HepG2 (cell line): ENCODE measurements at regions not wholly inside any gene's neighbourhood (a gene's known extent, or its start where the extent isn't known, plus 50 kb on each side); places are given as distances from the start of the nearest gene placed in this dataset.

ENCODE experiments used
- ATAC-seq: fragments of 200-7000 bp; cut with Tn5 transposase; 3 replicates; pipeline ENCODE4 v1.9.1; 2020; ENCODE audit warnings: mild to moderate bottlenecking, moderate library complexity
- BruUV-seq: library from RNA; stranded (reverse); fragments of 400-500 nt; replicated peaks from 2 replicates; lab custom pipeline; 2021; lab: Mats Ljungman, UMichigan
- CTCF ChIA-PET: fragments of 300-600 bp; formaldehyde crosslinking; extraction: SDS; loops from one replicate; lab custom pipeline; 2021; ENCODE audit warnings: low total read pairs, inconsistent platforms, low intra/inter-chr PET ratio; lab: Yijun Ruan, JAX
- POLR2A ChIA-PET: fragments of 350-600 bp; sonication (Branson Sonifier 250); formaldehyde crosslinking; loops from one replicate; lab custom pipeline; 2020; ENCODE audit warnings: antibody characterized with exemption, inconsistent platforms; lab: Yijun Ruan, JAX
- DNase-seq: peaks from one replicate; pipeline ENCODE4 v3.0.0-alpha.2; 2015; ENCODE audit warnings: low spot score
- FAIRE-seq: peaks from 3 replicates; lab custom pipeline; 2011; peaks lifted over from hg19 to GRCh38; lab: Jason Lieb, UNC
- H2AFZ ChIP-seq: one replicate; pipeline ENCODE4 v1.6.1; 2011; ENCODE audit warnings: low read length, inconsistent platforms
- H3K27ac ChIP-seq: fragments of 300-600 bp; 3 replicates; pipeline ENCODE4 v1.8.0; 2011; ENCODE audit warnings: mixed run types, mild to moderate bottlenecking, mixed read lengths, low read length, inconsistent platforms; ENCODE audit not compliant: insufficient read depth; ENCODE audit errors: extremely low read length
- H3K27me3 ChIP-seq, 2 experiments: fragments of 200-600 bp in 1 of 2; 2 replicates in 1 of 2; 3 replicates in 1 of 2; pipeline versions ENCODE4 v1.6.0 to v1.8.0; 2011; ENCODE audit warnings: low read length in 2 of 2, mild to moderate bottlenecking in 2 of 2, moderate library complexity in 2 of 2, inconsistent platforms in 1 of 2; ENCODE audit not compliant: insufficient read depth in 2 of 2, control insufficient read depth in 1 of 2
- H3K36me3 ChIP-seq, 2 experiments: fragments of 200-600 bp in 1 of 2; replicated peaks in 1 of 2; 2 replicates in 1 of 2; 3 replicates in 1 of 2; pipeline versions ENCODE4 v1.5.1 to v1.8.0; 2011; ENCODE audit warnings: low read length in 2 of 2, inconsistent platforms in 1 of 2; ENCODE audit not compliant: insufficient read depth in 2 of 2, control insufficient read depth in 1 of 2
- H3K4me1 ChIP-seq: 2 replicates; pipeline ENCODE4 v1.5.1; 2012; ENCODE audit warnings: low read length, inconsistent platforms; ENCODE audit not compliant: insufficient read depth
- H3K4me2 ChIP-seq: 2 replicates; pipeline ENCODE4 v1.6.0; 2011; ENCODE audit warnings: low read depth, low read length, inconsistent platforms
- H3K4me3 ChIP-seq, 3 experiments: fragments of 200-600 bp in 1 of 3; sonication (generic), shearing (Covaris generic) in 1 of 3; replicated peaks in 1 of 3; 2 replicates each; pipeline ENCODE4 v1.5.1; 2011 to 2016; ENCODE audit warnings: low read length in 3 of 3, inconsistent platforms in 2 of 3, low read depth in 2 of 3, mild to moderate bottlenecking in 2 of 3, control low read depth in 1 of 3, mixed read lengths in 1 of 3; ENCODE audit not compliant: insufficient read depth in 1 of 3
- H3K79me2 ChIP-seq: one replicate; pipeline ENCODE4 v1.6.1; 2011; ENCODE audit warnings: low read length, inconsistent platforms; ENCODE audit not compliant: insufficient read depth
- H3K9ac ChIP-seq: 2 replicates; pipeline ENCODE4 v1.6.0; 2011; ENCODE audit warnings: mild to moderate bottlenecking, low read depth, low read length, inconsistent platforms; ENCODE audit not compliant: insufficient read depth
- H3K9me3 ChIP-seq: 2 replicates; pipeline ENCODE4 v1.5.1; 2012; ENCODE audit warnings: mild to moderate bottlenecking, low read length
- H4K20me1 ChIP-seq: 2 replicates; pipeline ENCODE4 v1.6.0; 2011; ENCODE audit warnings: inconsistent platforms, mild to moderate bottlenecking, low read length, moderate library complexity; ENCODE audit not compliant: insufficient read depth
- FOSL1 ChIP-seq: sonication (generic); formaldehyde crosslinking; IDR thresholded peaks from 2 replicates; pipeline ENCODE4 v1.9.0; 2021; ENCODE audit warnings: missing genetic modification reagents, borderline replicate concordance
- GFI1 ChIP-seq: sonication (generic); formaldehyde crosslinking; IDR thresholded peaks from 2 replicates; pipeline ENCODE4 v1.5.0; 2020; ENCODE audit warnings: missing genetic modification reagents, mild to moderate bottlenecking, borderline replicate concordance
- PLRG1 ChIP-seq: fragments of 450-650 bp; conservative IDR thresholded peaks from 2 replicates; pipeline ENCODE4 v1.6.1; 2016
- RXRB ChIP-seq: IDR thresholded peaks from 2 replicates; pipeline ENCODE4 v1.6.1; 2016; ENCODE audit warnings: borderline replicate concordance, missing genetic modification reagents, missing compliant biosample characterization
- SMC3 ChIP-seq: IDR thresholded peaks from 2 replicates; pipeline ENCODE4 v1.6.1; 2011; ENCODE audit warnings: low read length, improper control_type of control experiment
- ZMYM2 ChIP-seq: sonication (generic); formaldehyde crosslinking; IDR thresholded peaks from 2 replicates; pipeline ENCODE4 v1.8.0; 2022; ENCODE audit warnings: mild to moderate bottlenecking, missing genetic modification reagents
- ZNF10 ChIP-seq: sonication (generic); formaldehyde crosslinking; IDR thresholded peaks from 2 replicates; pipeline ENCODE4 v1.4.0; 2020; ENCODE audit warnings: mild to moderate bottlenecking, low read depth, missing genetic modification reagents, borderline replicate concordance
- ZNF224 ChIP-seq: sonication (generic); formaldehyde crosslinking; IDR thresholded peaks from 2 replicates; pipeline ENCODE4 v1.5.0; 2020; ENCODE audit warnings: mild to moderate bottlenecking, missing genetic modification reagents
- ZNF564 ChIP-seq: sonication (generic); formaldehyde crosslinking; IDR thresholded peaks from 2 replicates; pipeline ENCODE4 v1.8.1; 2023; ENCODE audit warnings: mild to moderate bottlenecking, missing genetic modification reagents
- ZNF652 ChIP-seq: IDR thresholded peaks from 2 replicates; pipeline ENCODE4 v1.6.1; 2016; ENCODE audit warnings: low read depth, borderline replicate concordance
- WGBS: methylation state at CpG from one replicate; pipeline ENCODE4 v1.1.6; 2017; ENCODE audit warnings: low lambda C conversion rate; 5-methylcytosine and 5-hydroxymethylcytosine counted together
- in situ Hi-C: cut with HindIII; loops from 2 replicates; pipeline ENCODE4 v1.10.0; 2017; ENCODE audit warnings: low pct_unique_long_range_greater_than_20kb; ENCODE audit not compliant: extremely low pct_ligation_motif_present
- intact Hi-C: fragments of 100-400 bp; cut with micrococcal nuclease; formaldehyde crosslinking; loops from one replicate; pipeline ENCODE4 v1.10.0; 2022; ENCODE audit not compliant: unreplicated experiment
- TF ChIP-seq, protein P1 (sequence below): IDR thresholded peaks from 2 replicates; pipeline ENCODE4 v1.6.1; 2016; ENCODE audit warnings: missing compliant biosample characterization, missing genetic modification reagents, borderline replicate concordance

DNA sequence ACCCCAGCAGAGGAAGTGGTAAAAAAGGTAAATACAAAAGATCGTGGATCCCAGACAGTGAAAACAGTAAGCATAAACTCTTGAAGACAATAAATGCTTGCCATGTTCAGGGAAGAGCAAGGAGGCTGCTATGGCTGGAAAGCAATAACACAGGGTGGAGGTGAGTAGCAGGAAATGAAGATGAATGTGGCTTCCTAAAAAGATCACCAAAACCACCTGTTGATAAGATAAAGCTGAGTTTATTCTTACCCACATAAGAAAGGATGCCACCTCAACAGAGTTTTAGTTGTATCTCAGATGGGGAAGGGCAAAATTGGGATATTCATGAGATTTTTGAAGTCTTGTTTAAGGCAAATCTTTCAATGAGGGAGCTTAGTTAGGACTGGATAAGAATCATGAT is 273.3 kb downstream of the MSX2 start:
- TF ChIP-seq GFI1 (CRISPR knock-in tag) (no peak), ZNF10 (CRISPR knock-in tag) (no peak), ZNF564 (no peak), SMC3 (no peak), PLRG1 (no peak), ZMYM2 (no peak)
- TF ChIP-seq, protein P1, sequence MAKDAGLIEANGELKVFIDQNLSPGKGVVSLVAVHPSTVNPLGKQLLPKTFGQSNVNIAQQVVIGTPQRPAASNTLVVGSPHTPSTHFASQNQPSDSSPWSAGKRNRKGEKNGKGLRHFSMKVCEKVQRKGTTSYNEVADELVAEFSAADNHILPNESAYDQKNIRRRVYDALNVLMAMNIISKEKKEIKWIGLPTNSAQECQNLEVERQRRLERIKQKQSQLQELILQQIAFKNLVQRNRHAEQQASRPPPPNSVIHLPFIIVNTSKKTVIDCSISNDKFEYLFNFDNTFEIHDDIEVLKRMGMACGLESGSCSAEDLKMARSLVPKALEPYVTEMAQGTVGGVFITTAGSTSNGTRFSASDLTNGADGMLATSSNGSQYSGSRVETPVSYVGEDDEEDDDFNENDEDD, result no peak
- in situ Hi-C loops, result no loop called here
- no TSS peak for BruUV-seq
- Histone ChIP-seq H3K9me3 (no peaks in the 10 kb centered on the region; the same call in none of the 2 replicates), H3K27ac (no peak overlapping the region), H3K4me1 (no peaks in the 10 kb centered on the region), H3K27me3 (0 out of 5 replicates have a peak, but pooled peaks cover 0 to 2% of the 10 kb centered on the region in 2 experiments), H3K4me3 (no peak overlapping the region), H2AFZ (no peak overlapping the region), H3K9ac (no peak overlapping the region), H3K4me2 (no peak overlapping the region), H3K79me2 (no peaks in the 10 kb centered on the region), H3K36me3 (no peaks in the 10 kb centered on the region), H4K20me1 (no peaks in the 10 kb centered on the region)
- DNase-seq (no peak), ATAC-seq (no peak), FAIRE-seq (no peak)
- ChIA-PET POLR2A (no interaction called here), CTCF (no interaction called here)
- WGBS, result 3% methylated on average over 1 of the region's 1 CpG
- intact Hi-C loops, result no loop called here

DNA sequence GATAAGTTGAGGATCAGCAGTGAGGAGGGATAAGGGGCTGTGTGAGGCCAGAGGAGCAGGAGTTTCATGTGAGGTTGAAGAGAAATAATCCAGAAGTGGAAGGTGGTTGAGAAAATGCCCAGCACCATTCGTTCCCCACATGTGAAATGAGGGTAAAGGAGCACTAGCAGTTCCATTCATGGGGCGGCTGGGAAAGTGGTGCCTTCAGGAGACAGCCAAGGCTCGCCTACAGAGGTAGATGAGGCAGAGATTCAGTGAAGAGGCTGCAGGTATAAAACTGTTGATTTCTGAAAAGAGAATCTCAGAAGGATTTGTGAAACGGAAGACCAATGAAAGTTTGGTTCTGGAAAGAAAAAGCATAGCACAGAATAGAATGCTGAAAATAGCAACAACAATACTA is 272.6 kb downstream of the MSX2 start:
- intact Hi-C loops, result no loop called here
- H3K79me2 ChIP-seq, result no peaks in the 10 kb centered on the region
- POLR2A ChIA-PET, result no interaction called here
- H3K27me3 ChIP-seq, result 0 out of 5 replicates have a peak, but pooled peaks cover 0 to 2% of the 10 kb centered on the region in 2 experiments
- ATAC-seq (no peak), DNase-seq (no peak), FAIRE-seq (no peak)
- WGBS, result 0% methylated on average over 4 of the region's 4 CpGs
- no peak overlapping the region for H3K4me2 ChIP-seq
- H3K9ac ChIP-seq, result no peak overlapping the region
- no peak overlapping the region for H3K27ac ChIP-seq
- H3K4me3 ChIP-seq, result no peak overlapping the region
- H3K9me3 ChIP-seq, result no peaks in the 10 kb centered on the region; the same call in none of the 2 replicates
- no peak overlapping the region for H2AFZ ChIP-seq
- CTCF ChIA-PET, result no interaction called here
- no TSS peak for BruUV-seq
- no peaks in the 10 kb centered on the region for H4K20me1 ChIP-seq
- no peaks in the 10 kb centered on the region for H3K4me1 ChIP-seq
- TF ChIP-seq ZNF652 (CRISPR knock-in tag) (no peak), RXRB (no peak), FOSL1 (CRISPR knock-in tag) (no peak), ZNF224 (CRISPR knock-in tag) (no peak)
- H3K36me3 ChIP-seq, result no peaks in the 10 kb centered on the region
- in situ Hi-C loops, result no loop called here
